Stimulated activated CD8-positive, alpha-beta memory T cell treated with anti-CD3 and anti-CD28 coated beads, Interleukin-4, amount 100 ng/mL, for 24 hours (primary cell): ENCODE measurements at regions not wholly inside any gene's neighbourhood (a gene's known extent, or its start where the extent isn't known, plus 50 kb on each side); places are given as distances from the start of the nearest gene placed in this dataset.
"Not testable (repeated sequence)": the region's sequence is repeated elsewhere in the genome, so short reads cannot be mapped to it uniquely, and the experiment has no call there.

Experiments used
- DNase-seq: peaks from one replicate; pipeline ENCODE4 v3.0.0-alpha.2; 2020; ENCODE audit warnings: low read depth

DNA sequence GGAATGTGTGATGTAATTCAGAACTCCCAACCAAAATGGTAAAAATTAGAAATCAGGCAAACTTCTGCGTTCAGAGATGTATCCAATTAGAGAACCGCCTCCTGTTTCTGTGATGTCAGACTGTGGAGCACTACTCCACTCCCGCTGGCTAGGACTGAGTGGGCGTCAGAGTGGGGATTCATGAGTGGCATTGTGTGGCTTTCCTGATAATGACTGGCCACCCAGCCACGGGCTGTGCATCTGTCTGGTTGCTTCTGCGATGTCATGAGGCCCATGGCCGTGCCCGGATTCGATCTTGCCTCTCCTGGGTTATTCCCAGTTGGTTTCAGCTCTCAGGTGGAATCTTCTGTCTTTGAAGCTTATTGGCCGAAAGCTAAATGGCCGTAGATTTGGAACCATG is 87.1 kb upstream of the KCNA1 start:
- DNase-seq, result no peak

- DNase-seq, result no peak
Observed at GRCh38 chr12:4824380-4824779, 85.3 kb upstream of the KCNA1 start.

- no peak for DNase-seq
Observed at GRCh38 chr12:4825011-4825858, 84.5 kb upstream of the KCNA1 start.

DNA sequence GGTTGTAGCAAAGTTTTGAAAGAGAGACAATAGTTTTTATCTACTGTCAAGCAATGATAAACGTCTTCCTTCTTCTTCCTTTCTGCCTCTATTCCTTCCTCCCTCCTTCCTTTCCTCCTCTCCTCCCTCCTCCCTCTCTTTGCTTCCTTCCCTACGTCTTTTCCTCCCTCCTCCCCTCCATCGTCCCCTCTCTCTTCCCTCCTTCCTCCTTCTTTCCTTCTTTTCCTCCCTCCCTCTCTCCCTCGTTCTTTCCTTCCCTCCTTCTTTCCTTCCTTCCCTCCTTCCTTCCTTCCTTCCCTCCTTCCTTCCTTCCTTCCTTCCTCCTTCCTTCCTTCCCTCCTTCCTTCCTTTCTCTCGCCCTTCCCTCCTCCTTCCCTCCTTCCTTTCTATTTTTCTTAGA is 82.8 kb upstream of the KCNA1 start:
- no peak for DNase-seq

DNA sequence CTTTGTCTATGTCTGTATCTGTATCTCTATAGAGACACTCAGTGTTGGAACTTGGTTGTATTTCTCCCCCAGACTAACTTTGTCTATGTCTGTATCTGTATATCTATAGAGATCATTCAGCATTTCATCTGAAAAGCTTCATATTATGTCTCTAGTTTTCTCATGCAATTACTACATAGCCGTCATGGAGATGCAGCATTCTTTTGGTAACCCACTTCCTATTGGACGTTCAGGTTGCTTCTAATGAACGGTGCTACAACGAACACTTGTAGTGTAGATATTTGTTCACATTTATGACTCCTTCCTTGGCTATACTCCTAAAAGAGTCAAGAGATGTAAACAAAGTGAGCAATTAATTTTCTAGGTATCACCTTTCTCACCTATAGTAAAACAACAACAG is 81.5 kb upstream of the KCNA1 start:
- DNase-seq, result no peak

DNA sequence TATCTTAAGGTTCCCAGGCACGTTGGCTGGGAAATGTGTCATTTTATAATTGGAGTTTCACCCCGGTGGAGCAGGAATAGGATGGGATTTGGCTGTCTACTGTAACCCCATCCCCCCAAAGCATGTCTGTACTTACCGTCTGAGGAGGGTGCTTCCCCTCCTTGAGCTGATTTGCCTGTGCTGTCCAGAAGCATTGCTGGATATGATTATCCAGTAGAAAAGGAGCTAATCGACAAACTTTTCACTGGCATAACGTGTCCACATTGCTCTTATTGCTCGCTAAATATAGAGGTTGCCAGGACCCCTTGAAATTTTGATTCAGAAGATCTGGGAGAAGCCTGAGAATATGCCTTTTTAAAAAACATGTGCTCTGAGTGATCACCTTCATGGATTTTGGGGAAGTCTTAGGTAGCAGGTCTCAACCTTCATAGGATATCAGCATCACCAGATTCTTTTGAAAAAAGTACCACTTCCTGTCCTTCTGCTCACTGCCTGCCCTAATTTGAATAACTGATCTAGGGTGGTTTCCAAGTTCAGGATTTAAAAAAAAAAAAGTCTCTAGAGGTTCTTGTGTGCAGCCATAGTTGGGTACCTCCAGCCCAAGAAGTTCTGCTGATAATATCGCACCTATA is 80.4 kb upstream of the KCNA1 start:
- DNase-seq, result no peak

DNA sequence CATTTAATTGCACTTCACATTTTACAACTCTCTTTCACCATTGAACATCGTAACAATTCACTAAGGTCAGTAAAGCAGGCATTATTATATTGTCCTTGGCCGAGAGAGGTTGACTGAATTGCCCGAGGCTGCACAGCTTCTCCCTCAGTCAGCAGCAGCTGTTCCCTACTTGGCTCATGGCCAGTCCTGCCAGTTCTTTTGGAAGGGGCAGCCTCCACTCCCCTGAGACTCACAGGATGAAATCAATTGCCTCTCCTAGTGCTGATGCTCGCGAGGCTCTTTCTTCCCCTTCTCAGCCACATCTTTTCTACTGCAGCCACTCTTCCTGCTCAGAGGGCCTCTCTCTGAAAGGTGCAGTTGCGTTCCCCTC is 79.9 kb upstream of the KCNA1 start:
- no peak for DNase-seq

- no peak for DNase-seq
Observed at GRCh38 chr12:4830556-4831210, 79.0 kb upstream of the KCNA1 start.

GRCh38 chr12:4833053-4833452 is 76.7 kb upstream of the KCNA1 start:
- no peak for DNase-seq

DNA sequence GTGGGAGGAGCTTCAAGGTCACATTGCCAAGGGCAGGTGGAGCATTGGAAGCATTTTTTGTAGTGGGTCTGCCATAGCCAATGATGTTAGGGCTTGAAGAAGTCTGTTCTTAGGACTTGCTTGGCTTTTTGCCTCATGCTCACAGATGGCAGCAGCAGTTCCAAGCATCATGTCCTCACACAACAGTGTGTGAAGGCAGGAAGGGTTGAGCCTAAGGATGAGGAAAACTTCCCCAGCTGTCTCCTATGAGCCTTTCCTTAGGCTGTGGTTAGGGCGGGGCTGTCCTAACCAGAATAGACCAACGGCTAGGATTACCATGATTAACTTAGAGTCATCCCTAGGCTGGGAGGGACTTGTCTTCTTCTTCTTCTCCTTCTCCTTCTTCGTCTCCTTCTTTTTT is 76.2 kb upstream of the KCNA1 start:
- no peak for DNase-seq

GRCh38 chr12:4842401-4842800 is 67.3 kb upstream of the KCNA1 start:
- not testable (repeated sequence) for DNase-seq

DNA sequence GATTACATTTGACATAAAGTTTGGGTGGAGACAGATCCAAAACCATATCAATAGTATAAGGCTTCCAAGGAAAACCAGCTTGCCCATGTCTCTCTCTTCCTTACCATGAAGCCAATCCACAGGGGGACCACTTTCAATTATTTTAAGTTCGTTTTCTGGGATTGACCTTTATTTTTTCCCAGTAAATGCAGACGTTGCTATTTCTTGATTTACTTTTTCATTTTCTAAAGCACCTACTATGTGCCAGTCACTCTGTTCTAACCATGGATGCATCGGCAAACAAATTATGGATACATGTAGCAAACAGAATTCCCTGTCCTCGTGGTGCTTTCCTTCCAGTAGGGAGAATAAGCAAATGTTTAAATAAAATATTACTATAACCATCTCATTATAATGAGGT is 65.8 kb upstream of the KCNA1 start:
- no peak for DNase-seq

DNA sequence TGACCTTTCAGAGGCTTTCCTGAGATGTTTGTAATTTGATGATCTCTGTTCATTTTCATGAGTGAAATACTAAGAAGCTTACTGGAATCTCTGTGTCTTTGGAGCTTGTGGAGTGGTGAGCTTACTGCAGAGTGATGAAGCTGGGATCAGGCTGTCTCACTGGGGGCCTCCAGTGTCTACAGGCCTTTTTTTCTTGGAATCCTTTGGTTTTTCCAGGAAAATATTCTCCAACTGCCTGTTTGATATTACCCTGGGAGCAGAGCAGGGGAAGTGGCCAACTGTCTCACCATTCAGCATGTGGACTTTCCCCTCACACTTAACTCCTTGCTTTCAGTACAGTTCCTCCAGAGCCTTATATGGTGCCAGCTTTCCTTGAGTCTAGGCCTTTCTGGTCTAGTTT is 62.0 kb upstream of the KCNA1 start:
- no peak for DNase-seq

GRCh38 chr12:4849115-4849541 is 60.6 kb upstream of the KCNA1 start:
- DNase-seq, result no peak

DNA sequence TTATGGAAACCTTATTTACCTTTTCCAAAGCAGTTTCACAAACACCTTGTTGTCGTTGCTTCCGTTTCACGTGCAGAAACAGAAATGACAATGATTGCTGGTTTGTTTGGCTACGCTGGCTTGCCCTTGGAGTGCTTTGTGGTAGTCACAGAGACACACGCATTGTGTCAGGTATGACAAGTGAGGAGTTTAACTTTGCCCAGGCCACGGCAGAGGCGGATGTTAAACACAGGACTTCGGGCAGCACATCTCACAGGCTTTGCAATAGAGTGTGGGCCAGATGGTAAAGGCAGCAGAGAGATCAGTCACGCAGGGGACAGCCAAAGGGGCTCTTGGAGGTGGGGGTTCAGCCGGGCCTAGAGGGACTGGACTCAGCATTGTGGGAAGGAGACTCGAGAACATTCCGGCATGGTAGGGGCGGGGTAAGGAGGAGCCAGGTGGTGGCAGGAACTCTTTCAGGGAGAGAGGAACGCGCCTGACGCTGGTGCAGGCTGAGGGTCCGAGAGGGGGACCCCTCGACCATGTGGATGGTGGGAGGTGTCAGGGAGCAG is 59.8 kb upstream of the KCNA1 start:
- DNase-seq, result no peak

DNA sequence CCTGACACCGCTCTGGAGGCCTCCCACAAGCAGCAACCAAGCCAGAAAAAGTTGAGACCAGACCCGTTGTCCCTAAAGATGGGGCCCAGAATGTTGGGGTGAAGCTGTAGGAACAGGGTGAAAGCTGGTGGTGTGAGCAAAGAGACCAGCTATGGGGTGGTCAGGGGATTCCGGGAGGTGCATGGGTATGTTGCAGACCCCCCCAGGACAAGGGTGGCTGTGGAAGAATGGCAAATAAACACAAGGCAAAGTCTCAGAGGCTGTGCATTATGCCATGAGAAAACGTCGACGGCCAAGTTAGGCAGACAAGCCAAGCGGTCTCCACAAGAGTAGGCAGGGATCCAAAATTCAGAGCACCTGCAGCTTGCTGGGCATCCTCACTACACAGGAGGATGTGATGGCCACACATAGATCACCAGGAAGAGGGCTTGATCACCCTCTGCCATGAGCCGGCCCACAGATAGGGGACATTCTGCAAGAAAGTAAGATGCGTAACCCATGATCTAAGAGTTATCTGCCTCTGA is 58.8 kb upstream of the KCNA1 start:
- no peak for DNase-seq

- no peak for DNase-seq
Observed at GRCh38 chr12:4852308-4852707, 57.4 kb upstream of the KCNA1 start.

DNA sequence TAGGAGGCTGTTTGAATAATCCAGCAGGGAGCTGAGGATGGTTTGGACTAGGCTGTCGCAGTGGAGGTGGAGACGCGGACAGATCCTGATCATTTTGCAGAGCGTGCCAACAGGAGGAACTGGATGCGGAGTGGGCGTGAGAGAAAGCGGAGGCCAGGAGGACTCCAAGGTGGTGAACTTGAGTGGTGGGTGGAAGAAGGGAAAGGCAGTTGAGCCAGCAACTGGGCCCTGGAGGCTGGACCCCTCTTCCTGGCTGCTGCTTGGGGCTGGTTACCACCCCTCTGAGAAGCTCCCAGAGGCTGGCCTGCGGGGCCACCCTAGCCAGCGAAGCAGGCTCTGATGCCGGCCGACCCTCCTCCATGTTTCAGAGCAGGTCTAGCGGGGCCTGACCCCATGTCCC is 56.8 kb upstream of the KCNA1 start:
- no peak for DNase-seq

DNA sequence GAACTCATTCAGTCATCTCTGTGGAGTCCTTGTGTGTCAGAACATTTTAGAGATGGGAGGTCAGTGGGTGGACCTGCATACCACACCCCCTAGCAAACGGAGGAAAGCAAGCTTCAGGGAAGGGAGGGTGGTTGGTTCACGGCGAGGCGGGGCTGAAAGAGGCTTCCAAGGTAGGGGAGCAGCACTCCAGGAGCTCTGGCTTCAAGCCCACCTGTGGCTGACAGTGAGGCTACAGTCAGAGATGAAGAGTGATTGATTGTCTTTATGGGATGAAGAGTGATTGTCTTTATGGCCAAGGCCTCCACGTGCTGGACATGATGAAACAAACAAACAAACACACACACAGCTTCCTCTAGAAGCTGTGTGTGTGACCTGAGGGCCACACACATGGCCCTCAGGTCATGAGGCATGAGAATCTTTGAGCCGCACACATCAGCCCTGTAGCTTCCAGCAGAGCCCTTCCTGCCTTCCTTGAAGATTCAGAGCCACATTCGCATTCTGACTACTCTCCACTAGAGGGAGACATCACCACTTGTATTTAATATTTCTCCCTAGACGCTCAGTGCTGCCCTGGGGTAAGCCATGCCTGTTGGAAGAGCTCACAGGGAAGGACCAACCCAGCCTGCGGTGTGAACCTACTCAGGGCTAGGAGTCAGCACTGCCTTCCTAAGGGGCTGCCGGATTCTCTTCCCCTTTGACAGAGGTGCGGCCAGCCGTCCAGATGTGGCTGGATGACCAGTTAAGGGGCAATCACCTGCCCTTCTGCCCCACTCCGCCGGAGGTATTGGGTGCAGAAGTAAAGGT is 54.4 kb upstream of the KCNA1 start:
- DNase-seq, result peak; percentile 7

DNA sequence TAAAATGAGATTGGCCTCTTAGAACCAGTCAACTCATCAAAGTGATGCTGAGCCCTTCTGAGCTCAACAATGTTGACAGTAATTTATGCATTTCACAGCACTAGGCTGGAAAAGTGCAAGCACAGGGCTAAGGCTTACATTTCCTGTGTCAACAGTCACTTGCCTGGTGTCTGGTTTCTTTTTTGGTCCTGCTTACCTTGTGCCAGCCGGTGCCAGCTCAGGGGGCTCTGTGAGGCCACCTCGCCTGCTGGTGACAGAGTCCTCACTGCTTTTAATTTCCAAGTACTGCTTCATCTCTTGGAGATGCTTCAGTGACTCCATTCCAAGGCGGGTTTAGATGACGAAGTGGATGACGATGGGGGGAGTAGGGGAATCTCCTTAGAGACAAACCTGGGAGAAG is 53.1 kb upstream of the KCNA1 start:
- DNase-seq, result no peak

- peak; percentile 64 for DNase-seq
Observed at GRCh38 chr12:4857472-4858291, 52.0 kb upstream of the KCNA1 start.
